Heart left ventricle (tissue), 16 donors: ENCODE measurements at regions not wholly inside any gene's neighbourhood (a gene's known extent, or its start where the extent isn't known, plus 50 kb on each side); places are given as distances from the start of the nearest gene placed in this dataset.

Experiments used
- ATAC-seq, 4 donors: fragments of 200-7000 bp; cut with Tn5 transposase; one replicate each; pipeline ENCODE4 v1.9.1; 2020 to 2022; ENCODE audit warnings: moderate library complexity in 4 of 4, mild to moderate bottlenecking in 3 of 4, moderate number of reproducible peaks in 1 of 4
- DNase-seq, 5 donors: peaks; one replicate each; pipeline ENCODE4 v3.0.0-alpha.2; 2020
- H3K27ac ChIP-seq, 12 donors: fragments of 200-600 bp; sonication (generic) in 4 of 12; one replicate each; pipeline versions ENCODE4 v1.5.0 to v1.8.0; 2016 to 2022; ENCODE audit warnings: mild to moderate bottlenecking in 2 of 12
- H3K27me3 ChIP-seq, 9 donors: fragments of 200-600 bp; sonication (generic) in 2 of 9; one replicate each; pipeline versions ENCODE4 v1.5.1 to v1.8.0; 2016 to 2022; ENCODE audit warnings: mild to moderate bottlenecking in 3 of 9
- H3K36me3 ChIP-seq, 9 donors: fragments of 200-600 bp; sonication (generic) in 2 of 9; one replicate each; pipeline versions ENCODE4 v1.5.0 to v1.8.0; 2018 to 2022; ENCODE audit warnings: mild to moderate bottlenecking in 2 of 9
- H3K4me1 ChIP-seq, 12 donors: fragments of 200-600 bp; sonication (generic) in 4 of 12; one replicate each; pipeline versions ENCODE4 v1.5.0 to v1.8.0; 2016 to 2022; ENCODE audit warnings: mild to moderate bottlenecking in 3 of 12
- H3K4me3 ChIP-seq, 12 donors: fragments of 200-600 bp; sonication (generic) in 4 of 12; one replicate each; pipeline versions ENCODE4 v1.5.0 to v1.8.0; 2017 to 2022; ENCODE audit warnings: mild to moderate bottlenecking in 9 of 12, moderate library complexity in 4 of 12
- H3K9me3 ChIP-seq, 12 donors: fragments of 200-600 bp; sonication (generic) in 4 of 12; one replicate each; pipeline versions ENCODE4 v1.5.0 to v1.8.0; 2016 to 2022; ENCODE audit warnings: mild to moderate bottlenecking in 1 of 12
- POLR2A ChIP-seq, 2 donors: fragments of 450-650 bp; IDR thresholded peaks; one replicate each; pipeline ENCODE4 v1.6.1; 2017; ENCODE audit warnings: antibody characterized with exemption in 2 of 2, mild to moderate bottlenecking in 2 of 2, moderate library complexity in 2 of 2
- WGBS, 4 donors: extraction: QIAGEN DNeasy Blood & Tissue Kit in 2 of 4; methylation state at CpG; one replicate each; pipeline versions ENCODE4 v1.1.5 to v1.1.7; 2013 to 2018; 5-methylcytosine and 5-hydroxymethylcytosine counted together
- intact Hi-C, 10 donors: fragments of 100-400 bp; cut with DNase I; formaldehyde crosslinking; loops; one replicate each; pipeline versions ENCODE4 v1.11.1 to v1.14.2; 2022
- TF ChIP-seq, protein P1 (sequence below), 12 donors: fragments of 200-600 bp; sonication (generic) in 4 of 12; IDR thresholded peaks; one replicate each; pipeline versions ENCODE4 v1.5.0 to v1.8.0; 2018 to 2022; ENCODE audit warnings: antibody characterized with exemption in 12 of 12, mild to moderate bottlenecking in 5 of 12
- donor health status: ischemic (EF 13 %, LVEDD 7.1; RV severe dilation, severe dysfunction).
- donor health status: healthy with polysubstance abuse.
- donor health status: DM: no; HTN: yes; CAD: no.
- donor health status: DM: no; HTN: no; CAD: no.
- donor health status: ischemic (EF 25% LVEDD 6.9; RV normal size, moderate dysfunction).
- donor health status: ischemic (EF 25% LVEDD 5.7; RV mildly dilated, moderate dysfunction).
- donor health status: healthy.
- donor health status: DM: yes; HTN: yes; CAD: no.
- donor health status: ischemic (EF 35%, LVEDD 5.7; RV mildly dilated, moderate dysfunction).
- donor health status: nonischemic (EF 11% LVEDD 7.7; RV severe dilation, severe dysfunction).
- donor health status: DM: yes; HTN: yes; CAD: no.
- donor health status: PGD.
- donor health status: ischemic (EF 29% LVEDD 5.4; RV normal size, mild dysfunction).
- donor health status: nonischemic (EF 23%, LVEDD 6.1; RV moderate dilation, normal function).

DNA sequence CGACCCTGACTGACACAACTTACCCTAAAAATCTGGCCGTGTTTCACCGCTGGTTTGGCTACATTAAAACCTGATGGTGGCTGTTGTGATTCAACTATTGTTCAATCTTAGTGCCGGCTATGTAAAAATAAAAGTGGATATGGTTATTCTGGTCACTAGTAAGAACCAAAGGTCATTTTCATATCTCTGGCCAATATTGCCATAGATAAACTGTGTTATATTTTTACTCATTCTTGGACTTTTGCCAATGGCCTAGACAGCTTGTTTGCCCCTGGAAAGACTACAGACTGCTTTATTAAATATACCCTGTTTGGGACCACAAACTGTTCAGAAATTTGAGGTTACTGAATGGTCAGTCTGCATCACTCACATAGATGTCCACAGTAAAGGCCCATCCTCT lies 258.5 kb upstream of the KLHL1 start:
- Histone ChIP-seq H3K27ac (no peak overlapping the region), H3K9me3 (no peaks in the 10 kb centered on the region), H3K4me1 (no peaks in the 10 kb centered on the region), H3K27me3 (no peaks in the 10 kb centered on the region), H3K4me3 (no peak overlapping the region), H3K36me3 (no peaks in the 10 kb centered on the region)
- WGBS, 4 donors = 71 to 83% (median 78%) methylated on average over 4 of the region's 4 CpGs
- TF ChIP-seq POLR2A (IDR thresholded peaks at IDR 0.05) = no peak
- TF ChIP-seq, protein P1, sequence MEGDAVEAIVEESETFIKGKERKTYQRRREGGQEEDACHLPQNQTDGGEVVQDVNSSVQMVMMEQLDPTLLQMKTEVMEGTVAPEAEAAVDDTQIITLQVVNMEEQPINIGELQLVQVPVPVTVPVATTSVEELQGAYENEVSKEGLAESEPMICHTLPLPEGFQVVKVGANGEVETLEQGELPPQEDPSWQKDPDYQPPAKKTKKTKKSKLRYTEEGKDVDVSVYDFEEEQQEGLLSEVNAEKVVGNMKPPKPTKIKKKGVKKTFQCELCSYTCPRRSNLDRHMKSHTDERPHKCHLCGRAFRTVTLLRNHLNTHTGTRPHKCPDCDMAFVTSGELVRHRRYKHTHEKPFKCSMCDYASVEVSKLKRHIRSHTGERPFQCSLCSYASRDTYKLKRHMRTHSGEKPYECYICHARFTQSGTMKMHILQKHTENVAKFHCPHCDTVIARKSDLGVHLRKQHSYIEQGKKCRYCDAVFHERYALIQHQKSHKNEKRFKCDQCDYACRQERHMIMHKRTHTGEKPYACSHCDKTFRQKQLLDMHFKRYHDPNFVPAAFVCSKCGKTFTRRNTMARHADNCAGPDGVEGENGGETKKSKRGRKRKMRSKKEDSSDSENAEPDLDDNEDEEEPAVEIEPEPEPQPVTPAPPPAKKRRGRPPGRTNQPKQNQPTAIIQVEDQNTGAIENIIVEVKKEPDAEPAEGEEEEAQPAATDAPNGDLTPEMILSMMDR (IDR thresholded peaks at IDR 0.05) = no peak
- intact Hi-C loops = no loop called here
- DNase-seq (no peak), ATAC-seq (no peak)

DNA sequence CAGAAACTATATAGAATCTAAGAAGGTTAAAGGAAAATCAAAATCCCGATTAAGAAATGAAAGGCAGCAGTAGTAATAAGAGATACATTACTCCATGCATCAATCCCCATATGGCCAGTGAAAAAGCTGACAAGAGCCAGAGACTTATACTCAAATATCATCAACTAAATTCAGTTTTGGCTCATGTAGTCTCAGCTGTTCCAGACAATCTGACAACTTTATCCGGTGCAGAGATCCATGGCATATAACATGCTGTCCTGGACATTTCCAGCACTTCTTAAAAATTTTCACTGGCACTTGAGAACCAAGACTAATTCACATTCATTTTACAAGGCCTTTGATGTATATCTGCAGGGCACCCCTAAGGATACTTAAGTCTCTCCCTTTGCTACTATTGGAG lies 255.7 kb upstream of the KLHL1 start:
- 81 to 89% (median 86%) methylated on average over 2 of the region's 2 CpGs for WGBS, 4 donors
- no peak for DNase-seq
- Histone ChIP-seq H3K4me1 (no peaks in the 10 kb centered on the region), H3K9me3 (peaks cover 0 to 4% (median 0%) of the 10 kb centered on the region in 12 donors), H3K36me3 (no peaks in the 10 kb centered on the region), H3K4me3 (no peak overlapping the region), H3K27me3 (no peaks in the 10 kb centered on the region), H3K27ac (no peak overlapping the region)
- intact Hi-C loops = no loop called here
- no peak for TF ChIP-seq POLR2A (IDR thresholded peaks at IDR 0.05)
- TF ChIP-seq, protein P1 (IDR thresholded peaks at IDR 0.05) = no peak
- ATAC-seq = no peak

- ATAC-seq = no peak
- 63 to 76% (median 65%) methylated on average over 5 of the region's 5 CpGs for WGBS, 4 donors
- no peaks in the 10 kb centered on the region for H3K4me1 ChIP-seq
These were observed 254.7 kb upstream of the KLHL1 start for GRCh38 chr13:70362820-70363570.

GRCh38 chr13:70357031-70357430 lies 248.8 kb upstream of the KLHL1 start:
- no peaks in the 10 kb centered on the region for H3K36me3 ChIP-seq
- intact Hi-C loops = no loop called here
- ATAC-seq (no peak), DNase-seq (no peak)
- WGBS, 4 donors = 57 to 79% (median 78%) methylated on average over 1 of the region's 1 CpG
- H3K4me3 ChIP-seq = no peak overlapping the region
- no peaks in the 10 kb centered on the region for H3K4me1 ChIP-seq
- TF ChIP-seq, protein P1 (IDR thresholded peaks at IDR 0.05) = no peak
- no peak for TF ChIP-seq POLR2A (IDR thresholded peaks at IDR 0.05)
- no peaks in the 10 kb centered on the region for H3K27me3 ChIP-seq
- H3K9me3 ChIP-seq = peaks cover 0 to 4% (median 0%) of the 10 kb centered on the region in 12 donors
- H3K27ac ChIP-seq = no peak overlapping the region

More at GRCh38 chr13:70362820-70363570, 254.7 kb upstream of the KLHL1 start:
- no peak overlapping the region for H3K27ac ChIP-seq
- DNase-seq = no peak
- no peak for TF ChIP-seq POLR2A (IDR thresholded peaks at IDR 0.05)
- TF ChIP-seq, protein P1 (IDR thresholded peaks at IDR 0.05) = no peak
- no peak overlapping the region for H3K4me3 ChIP-seq
- intact Hi-C loops = no loop called here
- no peaks in the 10 kb centered on the region for H3K27me3 ChIP-seq
- no peaks in the 10 kb centered on the region for H3K36me3 ChIP-seq
- H3K9me3 ChIP-seq = peaks cover 0 to 4% (median 0%) of the 10 kb centered on the region in 12 donors
